SK-N-SH (cell line): ENCODE measurements at regions not wholly inside any gene's neighbourhood (a gene's known extent, or its start where the extent isn't known, plus 50 kb on each side); places are given as distances from the start of the nearest gene placed in this dataset.

Source experiments
- EP300 ChIP-seq, 2 experiments: IDR thresholded peaks; 2 replicates each; pipeline versions ENCODE4 v1.4.0 to v1.6.1; 2012; ENCODE audit warnings: borderline replicate concordance in 1 of 2, low read depth in 1 of 2, low read length in 1 of 2
- GABPA ChIP-seq: IDR thresholded peaks from 2 replicates; pipeline ENCODE4 v1.4.0; 2012; ENCODE audit warnings: low read depth, mild to moderate bottlenecking
- JUND ChIP-seq: IDR thresholded peaks from 2 replicates; pipeline ENCODE4 v1.4.0; 2012
- POLR2AphosphoS5 ChIP-seq: IDR thresholded peaks from 2 replicates; pipeline ENCODE4 v1.6.1; 2012; ENCODE audit warnings: low read depth, low read length
- RFX5 ChIP-seq: IDR thresholded peaks from 2 replicates; pipeline ENCODE4 v1.6.1; 2012; ENCODE audit warnings: mild to moderate bottlenecking, improper control_type of control experiment, low read length
- USF2 ChIP-seq: fragments of 150-350 bp; IDR thresholded peaks from 2 replicates; pipeline ENCODE4 v1.6.1; 2017; ENCODE audit warnings: antibody characterized with exemption, low read length, low read depth, borderline replicate concordance
- TF ChIP-seq, protein P1 (sequence below): fragments of 200-600 bp; sonication (generic); IDR thresholded peaks from 2 replicates; pipeline ENCODE4 v1.6.1; 2017; ENCODE audit warnings: antibody characterized with exemption, mild to moderate bottlenecking, moderate library complexity
- TF ChIP-seq, protein P2 (sequence below): IDR thresholded peaks from 2 replicates; pipeline ENCODE4 v1.4.0; 2012; ENCODE audit warnings: low read depth
- TF ChIP-seq, protein P3 (sequence below): IDR thresholded peaks from 2 replicates; pipeline ENCODE4 v1.6.1; 2012; ENCODE audit warnings: mild to moderate bottlenecking, low read depth, low read length, moderate library complexity
- TF ChIP-seq, protein P4 (sequence below): fragments of 150-350 bp; IDR thresholded peaks from 2 replicates; pipeline ENCODE4 v1.6.1; 2016; ENCODE audit warnings: mild to moderate bottlenecking, low read depth, low read length

DNA sequence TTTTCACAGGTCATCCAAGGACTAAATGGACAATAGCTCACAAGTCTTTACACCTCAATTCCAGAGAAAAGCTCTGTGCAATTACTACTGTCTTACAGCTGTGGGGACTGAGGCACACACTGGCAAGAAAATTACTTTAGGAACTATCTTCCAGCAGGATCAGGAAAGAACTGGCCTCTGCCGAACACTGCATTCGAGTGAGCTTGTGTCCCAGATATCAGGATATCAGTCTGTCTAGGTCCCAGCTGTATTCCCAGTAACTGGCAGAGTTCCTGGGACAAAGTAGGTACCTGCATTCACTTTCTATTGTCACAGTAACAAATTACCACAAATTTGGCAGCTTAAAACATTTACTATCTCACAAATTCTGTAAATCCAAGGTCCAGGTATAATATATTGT, 183.7 kb downstream of the IRS1 start:
- no peak for TF ChIP-seq EP300 (IDR thresholded peaks at IDR 0.05; ENCODE audit: borderline replicate concordance in 1 of 2, low read depth in 1 of 2, low read length in 1 of 2)
- TF ChIP-seq, protein P1, sequence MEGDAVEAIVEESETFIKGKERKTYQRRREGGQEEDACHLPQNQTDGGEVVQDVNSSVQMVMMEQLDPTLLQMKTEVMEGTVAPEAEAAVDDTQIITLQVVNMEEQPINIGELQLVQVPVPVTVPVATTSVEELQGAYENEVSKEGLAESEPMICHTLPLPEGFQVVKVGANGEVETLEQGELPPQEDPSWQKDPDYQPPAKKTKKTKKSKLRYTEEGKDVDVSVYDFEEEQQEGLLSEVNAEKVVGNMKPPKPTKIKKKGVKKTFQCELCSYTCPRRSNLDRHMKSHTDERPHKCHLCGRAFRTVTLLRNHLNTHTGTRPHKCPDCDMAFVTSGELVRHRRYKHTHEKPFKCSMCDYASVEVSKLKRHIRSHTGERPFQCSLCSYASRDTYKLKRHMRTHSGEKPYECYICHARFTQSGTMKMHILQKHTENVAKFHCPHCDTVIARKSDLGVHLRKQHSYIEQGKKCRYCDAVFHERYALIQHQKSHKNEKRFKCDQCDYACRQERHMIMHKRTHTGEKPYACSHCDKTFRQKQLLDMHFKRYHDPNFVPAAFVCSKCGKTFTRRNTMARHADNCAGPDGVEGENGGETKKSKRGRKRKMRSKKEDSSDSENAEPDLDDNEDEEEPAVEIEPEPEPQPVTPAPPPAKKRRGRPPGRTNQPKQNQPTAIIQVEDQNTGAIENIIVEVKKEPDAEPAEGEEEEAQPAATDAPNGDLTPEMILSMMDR: no peak
- TF ChIP-seq, protein P2, sequence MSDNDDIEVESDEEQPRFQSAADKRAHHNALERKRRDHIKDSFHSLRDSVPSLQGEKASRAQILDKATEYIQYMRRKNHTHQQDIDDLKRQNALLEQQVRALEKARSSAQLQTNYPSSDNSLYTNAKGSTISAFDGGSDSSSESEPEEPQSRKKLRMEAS: no peak
- no peak for TF ChIP-seq JUND
- TF ChIP-seq GABPA: no peak
- no peak for TF ChIP-seq RFX5
- TF ChIP-seq, protein P3, sequence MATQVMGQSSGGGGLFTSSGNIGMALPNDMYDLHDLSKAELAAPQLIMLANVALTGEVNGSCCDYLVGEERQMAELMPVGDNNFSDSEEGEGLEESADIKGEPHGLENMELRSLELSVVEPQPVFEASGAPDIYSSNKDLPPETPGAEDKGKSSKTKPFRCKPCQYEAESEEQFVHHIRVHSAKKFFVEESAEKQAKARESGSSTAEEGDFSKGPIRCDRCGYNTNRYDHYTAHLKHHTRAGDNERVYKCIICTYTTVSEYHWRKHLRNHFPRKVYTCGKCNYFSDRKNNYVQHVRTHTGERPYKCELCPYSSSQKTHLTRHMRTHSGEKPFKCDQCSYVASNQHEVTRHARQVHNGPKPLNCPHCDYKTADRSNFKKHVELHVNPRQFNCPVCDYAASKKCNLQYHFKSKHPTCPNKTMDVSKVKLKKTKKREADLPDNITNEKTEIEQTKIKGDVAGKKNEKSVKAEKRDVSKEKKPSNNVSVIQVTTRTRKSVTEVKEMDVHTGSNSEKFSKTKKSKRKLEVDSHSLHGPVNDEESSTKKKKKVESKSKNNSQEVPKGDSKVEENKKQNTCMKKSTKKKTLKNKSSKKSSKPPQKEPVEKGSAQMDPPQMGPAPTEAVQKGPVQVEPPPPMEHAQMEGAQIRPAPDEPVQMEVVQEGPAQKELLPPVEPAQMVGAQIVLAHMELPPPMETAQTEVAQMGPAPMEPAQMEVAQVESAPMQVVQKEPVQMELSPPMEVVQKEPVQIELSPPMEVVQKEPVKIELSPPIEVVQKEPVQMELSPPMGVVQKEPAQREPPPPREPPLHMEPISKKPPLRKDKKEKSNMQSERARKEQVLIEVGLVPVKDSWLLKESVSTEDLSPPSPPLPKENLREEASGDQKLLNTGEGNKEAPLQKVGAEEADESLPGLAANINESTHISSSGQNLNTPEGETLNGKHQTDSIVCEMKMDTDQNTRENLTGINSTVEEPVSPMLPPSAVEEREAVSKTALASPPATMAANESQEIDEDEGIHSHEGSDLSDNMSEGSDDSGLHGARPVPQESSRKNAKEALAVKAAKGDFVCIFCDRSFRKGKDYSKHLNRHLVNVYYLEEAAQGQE: no peak
- TF ChIP-seq, protein P4, sequence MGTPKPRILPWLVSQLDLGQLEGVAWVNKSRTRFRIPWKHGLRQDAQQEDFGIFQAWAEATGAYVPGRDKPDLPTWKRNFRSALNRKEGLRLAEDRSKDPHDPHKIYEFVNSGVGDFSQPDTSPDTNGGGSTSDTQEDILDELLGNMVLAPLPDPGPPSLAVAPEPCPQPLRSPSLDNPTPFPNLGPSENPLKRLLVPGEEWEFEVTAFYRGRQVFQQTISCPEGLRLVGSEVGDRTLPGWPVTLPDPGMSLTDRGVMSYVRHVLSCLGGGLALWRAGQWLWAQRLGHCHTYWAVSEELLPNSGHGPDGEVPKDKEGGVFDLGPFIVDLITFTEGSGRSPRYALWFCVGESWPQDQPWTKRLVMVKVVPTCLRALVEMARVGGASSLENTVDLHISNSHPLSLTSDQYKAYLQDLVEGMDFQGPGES: no peak
- no peak for TF ChIP-seq USF2
- no peak for TF ChIP-seq POLR2AphosphoS5
